Activated CD8-positive, alpha-beta memory T cell treated with anti-CD3 and anti-CD28 coated beads for 24 hours (primary cell): ENCODE measurements at regions not wholly inside any gene's neighbourhood (a gene's known extent, or its start where the extent isn't known, plus 50 kb on each side); places are given as distances from the start of the nearest gene placed in this dataset.
"Not testable (repeated sequence)": the region's sequence is repeated elsewhere in the genome, so short reads cannot be mapped to it uniquely, and the experiment has no call there.

Experiments used
- DNase-seq: peaks from one replicate; pipeline ENCODE4 v3.0.0-alpha.2; 2020

DNA sequence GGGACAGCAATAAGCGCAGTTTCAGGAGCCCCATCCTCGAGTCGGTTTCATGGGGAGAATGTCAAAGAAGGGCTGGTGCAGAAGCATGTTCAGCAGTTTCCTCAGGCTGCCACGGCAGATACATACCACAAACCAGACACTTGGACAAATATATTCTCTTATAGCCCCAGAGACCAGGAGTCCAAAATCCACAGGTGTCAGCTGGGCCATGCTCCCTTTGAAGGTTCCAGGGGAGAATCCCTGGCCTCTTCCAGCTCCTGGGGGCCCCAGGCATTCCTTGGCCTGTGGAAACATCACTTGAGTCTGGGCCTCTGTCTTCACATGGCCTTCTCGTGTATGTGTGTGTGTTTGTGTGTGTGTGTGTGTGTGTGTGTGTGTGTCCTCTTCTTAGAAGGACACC lies 164.1 kb downstream of the UQCRFS1 start:
- no peak for DNase-seq

DNA sequence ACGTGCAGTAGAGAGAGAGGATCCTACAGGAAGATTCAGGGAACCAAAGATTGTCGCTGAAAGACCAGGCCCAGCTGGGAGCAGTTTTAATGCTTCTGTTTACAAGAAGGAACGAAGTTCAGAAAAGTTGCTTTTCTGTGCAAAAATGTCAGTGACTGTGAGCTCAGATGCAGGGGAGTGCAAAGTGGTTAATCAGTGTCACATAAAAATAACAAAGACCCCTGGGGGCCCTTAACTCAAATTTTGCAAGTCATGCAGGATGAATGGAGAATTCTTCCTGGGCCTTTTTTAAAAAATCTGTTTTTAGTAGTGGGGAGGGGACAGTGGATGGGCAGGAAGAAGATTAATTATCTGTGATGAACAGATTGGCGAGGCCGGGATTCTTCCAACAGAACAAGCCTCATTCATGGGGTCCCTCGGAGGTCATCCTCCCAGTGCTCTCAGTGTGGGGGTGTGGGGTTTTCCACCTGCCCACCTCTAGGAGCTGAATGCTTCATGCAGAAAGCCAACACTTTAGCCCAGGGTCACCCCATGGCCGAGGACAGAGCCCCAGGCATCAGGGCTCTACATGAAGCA lies 167.2 kb downstream of the UQCRFS1 start:
- DNase-seq, result no peak

DNA sequence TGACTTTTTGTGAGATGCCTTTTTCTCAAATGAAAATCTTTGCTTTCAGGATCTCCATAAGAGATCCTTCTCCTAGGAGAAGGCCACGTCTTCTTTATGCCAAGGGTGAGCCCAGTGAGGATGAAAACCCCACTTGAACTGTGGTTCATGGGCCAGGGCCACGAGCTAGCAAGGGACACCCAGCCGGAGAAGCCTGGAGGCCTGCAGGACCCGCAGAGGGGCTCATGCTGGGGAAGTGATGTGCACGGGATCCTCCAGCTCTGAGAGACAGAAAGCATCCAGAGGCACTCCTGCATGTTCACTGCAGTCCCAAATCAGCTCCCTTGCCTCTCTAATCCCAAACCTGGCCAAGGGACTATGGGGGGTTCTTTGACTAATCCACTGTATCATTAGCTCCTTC lies 168.9 kb downstream of the UQCRFS1 start:
- DNase-seq, result no peak

DNA sequence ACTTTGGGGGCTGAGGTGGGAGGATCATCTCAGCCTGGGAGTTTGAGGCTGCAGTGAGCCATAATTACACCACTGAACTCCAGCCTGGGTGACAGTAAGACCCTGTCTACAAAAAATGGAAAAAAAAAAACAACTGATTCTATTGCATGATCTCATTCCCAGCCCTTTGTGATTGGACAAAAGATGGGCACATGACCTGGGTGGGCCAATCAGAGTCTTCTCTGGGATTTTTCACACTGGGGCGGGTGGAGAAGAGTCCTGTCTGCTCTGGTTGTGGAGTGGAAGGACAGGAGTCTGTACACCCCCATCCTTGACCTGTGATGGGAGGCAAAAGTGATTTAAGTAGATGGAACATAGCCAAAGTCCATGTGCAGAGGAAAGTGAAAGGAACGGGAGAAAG lies 170.5 kb downstream of the UQCRFS1 start:
- no peak for DNase-seq

DNA sequence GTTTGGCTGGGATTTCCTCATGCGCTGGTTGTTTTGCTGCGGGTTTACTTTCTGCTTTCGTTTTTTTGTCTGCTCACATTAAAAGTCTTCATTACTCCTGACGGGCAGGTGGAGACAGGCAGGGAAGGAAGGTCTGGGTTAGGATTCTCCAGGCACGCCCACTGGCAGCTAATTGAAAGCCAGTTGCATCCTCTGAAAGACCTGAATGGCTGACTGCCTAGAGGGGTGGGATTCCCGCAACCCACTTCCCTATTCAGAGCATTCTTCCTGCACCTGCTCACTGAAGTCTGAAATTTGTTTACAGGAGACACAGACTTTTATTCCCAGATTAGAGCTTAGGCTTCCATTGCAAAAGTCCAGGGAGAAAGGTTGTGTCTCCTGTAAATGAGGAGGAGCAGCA lies 172.0 kb downstream of the UQCRFS1 start:
- DNase-seq, result no peak

DNA sequence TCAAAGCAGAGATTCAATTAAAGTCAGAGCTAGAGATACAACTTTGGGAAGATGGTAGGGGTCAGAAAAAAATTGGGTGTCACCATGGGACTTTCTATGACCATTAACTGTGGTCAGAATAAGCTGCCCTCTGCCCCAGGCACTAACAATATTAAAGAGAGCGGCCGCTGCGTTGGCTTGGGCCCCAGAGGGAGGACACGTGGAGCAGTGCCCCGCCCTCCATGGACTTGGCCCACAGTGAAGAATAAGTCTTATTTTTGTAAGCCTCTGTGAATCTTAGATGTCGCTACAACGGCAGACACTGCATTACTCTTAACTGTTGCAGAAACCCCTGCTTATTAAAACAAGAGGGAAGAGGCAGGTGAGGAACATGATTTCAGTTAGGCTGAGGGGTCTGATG lies 172.7 kb downstream of the UQCRFS1 start:
- no peak for DNase-seq

DNA sequence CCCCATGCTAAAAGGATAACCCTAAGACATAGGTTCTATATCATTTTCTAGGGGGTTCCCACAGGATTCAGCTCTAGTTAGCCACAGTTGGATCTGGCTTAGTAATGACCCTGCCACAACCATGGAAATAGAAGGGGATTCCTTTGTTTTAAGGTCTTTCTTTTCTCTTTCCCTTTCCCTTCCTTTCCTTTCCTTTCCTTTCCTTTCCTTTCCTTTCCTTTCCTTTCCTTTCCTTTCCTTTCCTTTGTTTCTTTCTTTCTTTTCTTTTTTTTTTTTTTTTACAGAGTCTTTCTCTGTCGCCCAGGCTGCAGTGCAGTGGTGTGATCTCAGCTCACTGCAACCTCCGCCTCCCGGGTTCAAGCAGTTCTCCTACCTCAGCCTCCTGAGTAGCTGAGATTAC lies 173.9 kb downstream of the UQCRFS1 start:
- DNase-seq, result not testable (repeated sequence)

DNA sequence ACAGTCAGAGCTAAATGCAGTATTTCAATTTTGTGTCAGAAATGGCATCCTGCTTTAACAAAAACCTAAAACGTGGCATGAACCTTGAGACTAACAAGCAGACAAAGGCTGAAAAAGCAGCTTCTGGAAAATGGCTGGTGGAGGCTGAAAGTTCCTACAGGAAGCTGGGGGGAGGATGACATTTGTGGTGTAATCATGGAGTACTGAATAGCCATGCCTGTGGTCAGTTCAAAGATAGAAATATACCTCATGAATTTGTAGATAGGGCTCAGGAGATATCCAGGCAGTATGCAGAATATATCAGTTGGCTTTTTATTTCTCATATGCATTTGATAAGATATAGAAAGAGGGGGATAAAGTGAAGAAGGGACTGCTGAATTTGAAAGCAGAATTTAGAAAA lies 181.7 kb downstream of the UQCRFS1 start:
- no peak for DNase-seq

DNA sequence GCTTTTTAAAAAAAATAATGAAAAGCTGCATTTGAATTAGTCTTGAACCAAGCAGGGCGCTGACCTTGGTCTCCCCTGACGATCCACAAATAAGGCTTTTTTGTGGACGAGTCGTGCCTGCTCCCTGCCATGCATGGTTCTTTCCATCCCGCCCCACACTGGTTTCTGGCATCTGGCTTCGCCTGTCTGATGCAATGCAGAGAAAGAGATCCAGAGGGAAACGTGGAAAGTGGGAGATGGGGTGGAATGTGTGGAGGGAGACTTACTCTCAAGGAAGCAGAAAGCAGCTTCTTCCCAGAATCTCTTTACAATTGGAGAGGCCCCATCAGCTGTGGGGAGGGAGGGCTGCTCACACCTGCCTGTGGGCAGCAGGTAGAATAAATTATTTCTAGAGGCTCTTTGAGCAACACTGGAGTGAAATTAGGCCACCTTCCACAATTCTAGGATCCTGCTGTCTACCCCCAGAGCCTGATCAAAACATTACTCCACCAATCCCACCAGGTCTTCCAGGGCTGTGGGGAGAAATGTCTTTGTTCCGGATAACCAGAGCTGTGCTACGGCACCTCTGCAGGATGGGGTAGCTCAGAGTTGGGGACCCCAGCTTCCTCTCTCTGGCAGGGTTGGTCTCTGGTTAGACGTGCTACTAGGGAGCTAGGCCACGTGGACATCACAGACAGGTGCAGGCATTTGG lies 183.5 kb downstream of the UQCRFS1 start:
- DNase-seq, result no peak

DNA sequence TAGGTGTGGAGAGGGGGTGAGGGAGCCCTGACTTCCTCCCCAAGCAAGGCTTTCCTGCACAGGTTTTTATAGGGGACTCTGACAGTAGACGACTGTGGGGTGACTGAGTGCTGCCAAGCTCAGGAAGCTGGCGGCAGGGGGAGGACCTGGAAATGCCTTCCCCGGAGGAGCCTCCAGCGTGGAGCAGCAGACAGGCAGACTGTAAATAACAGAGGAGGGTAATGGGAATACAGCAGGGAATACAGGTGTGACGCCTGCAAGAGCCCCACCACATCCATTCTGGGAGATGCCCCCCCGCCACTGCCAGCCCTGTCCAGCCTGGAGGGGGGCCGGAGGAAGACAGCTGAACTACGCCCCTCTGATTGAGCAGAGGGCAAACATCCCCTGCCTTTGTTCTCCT lies 190.4 kb downstream of the UQCRFS1 start:
- no peak for DNase-seq

DNA sequence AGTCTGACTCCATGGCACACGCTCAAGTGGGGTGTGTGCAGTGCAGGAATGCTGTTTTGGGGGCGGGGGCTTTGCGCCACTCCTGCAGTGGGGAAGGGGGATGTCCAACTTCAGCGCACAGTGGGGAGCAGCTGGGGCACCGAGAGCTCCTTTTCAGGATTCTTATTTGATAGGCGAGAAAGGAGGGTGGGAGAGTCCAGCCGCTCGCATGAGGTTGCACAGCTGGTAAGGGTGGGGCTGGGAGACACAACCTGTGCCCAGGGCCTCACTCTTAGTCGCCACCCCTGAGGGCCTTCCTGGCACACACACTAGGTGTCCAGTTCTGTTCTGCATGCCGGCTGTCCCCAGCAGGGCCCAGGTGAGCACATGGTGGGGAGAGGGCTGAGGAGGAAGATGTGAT lies 190.8 kb downstream of the UQCRFS1 start:
- no peak for DNase-seq

DNA sequence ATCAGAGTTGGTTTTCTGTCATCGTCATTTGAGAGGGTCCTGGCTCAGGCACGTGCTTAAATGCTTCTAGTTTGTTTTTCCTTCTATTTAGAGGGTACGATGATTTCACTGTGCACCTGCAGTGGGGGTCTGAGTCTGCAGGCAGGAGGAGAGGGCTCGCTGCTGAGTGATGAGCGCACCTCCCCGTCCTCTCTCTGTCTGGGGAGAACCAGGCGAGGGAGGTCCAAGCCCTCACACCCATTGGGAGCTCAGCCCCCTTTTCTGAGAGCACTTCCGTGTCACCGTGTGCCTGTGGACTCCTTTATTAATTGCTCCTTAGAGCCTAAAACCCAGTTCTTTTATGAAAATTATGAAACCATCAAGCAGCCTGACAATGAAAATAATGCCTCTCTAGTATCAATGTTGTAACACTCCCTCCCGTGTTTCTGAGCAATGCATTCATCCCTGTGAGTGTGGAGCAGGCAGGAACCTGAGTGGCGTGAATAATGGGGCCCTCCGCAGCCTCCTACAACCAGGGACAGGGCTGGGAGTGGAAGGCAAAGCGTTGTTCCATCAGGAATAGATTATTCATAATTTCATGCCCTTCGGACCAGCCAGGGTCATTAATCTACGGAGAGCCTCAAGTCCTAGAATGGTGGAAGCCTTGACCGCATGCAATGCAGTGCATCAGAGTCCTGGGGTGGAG lies 191.6 kb downstream of the UQCRFS1 start:
- DNase-seq, result no peak

DNA sequence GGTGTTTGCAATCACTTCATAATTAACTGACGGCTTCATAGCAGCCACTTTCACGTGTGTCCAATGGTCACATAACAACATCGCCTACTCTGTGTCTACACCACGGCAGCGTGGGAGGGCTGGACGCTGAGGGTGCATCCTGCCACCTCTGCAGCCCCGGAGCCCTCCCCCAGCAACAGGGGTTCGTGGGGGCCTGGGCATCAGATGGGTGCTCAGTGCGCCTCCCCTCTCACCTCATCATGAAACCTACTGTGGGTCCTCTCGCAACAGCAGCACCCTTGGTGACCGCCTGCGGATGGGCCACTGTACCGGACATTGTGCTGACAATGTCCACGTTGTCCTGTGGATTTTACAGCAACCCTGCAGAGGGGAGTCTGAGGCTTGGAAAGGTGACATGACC lies 193.5 kb downstream of the UQCRFS1 start:
- DNase-seq, result no peak

DNA sequence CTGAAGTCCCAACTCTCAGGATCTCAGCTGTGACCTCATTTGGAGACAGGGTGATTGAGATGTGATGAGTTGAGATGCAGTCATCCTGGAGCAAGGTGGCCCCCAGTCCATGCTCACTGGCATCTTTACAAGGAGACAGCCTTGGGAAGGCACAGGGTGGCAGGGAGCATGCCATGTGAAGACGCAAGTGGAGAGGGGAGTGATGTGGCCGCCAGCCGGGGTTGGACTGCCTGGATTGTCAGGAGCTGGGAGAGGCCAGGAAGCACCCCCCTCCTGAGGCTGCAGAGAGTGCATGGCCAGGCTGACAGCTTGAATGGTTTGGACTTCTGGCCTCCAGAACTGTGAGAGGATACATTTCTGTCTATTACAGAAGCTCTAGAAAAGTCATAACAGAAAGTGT lies 194.4 kb downstream of the UQCRFS1 start:
- no peak for DNase-seq

DNA sequence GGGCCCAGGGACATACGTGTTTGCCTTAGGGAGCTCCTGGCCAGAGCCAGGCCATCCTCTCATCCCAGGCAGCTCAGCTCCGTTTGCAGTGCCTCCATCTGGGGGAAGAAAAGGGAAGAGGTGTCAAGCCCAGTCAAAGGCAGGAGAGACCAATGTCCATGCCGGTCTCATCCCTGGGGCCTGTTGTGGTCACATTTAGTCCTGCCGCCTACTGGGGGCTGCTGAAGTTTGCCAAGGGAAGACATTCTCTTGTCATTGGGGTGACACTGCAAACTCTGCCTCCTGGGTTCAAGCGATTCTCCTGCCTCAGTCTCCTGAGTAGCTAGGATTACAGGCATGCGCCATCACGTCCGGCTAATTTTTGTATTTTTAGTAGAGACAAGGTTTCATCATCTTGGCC lies 195.2 kb downstream of the UQCRFS1 start:
- DNase-seq, result no peak

DNA sequence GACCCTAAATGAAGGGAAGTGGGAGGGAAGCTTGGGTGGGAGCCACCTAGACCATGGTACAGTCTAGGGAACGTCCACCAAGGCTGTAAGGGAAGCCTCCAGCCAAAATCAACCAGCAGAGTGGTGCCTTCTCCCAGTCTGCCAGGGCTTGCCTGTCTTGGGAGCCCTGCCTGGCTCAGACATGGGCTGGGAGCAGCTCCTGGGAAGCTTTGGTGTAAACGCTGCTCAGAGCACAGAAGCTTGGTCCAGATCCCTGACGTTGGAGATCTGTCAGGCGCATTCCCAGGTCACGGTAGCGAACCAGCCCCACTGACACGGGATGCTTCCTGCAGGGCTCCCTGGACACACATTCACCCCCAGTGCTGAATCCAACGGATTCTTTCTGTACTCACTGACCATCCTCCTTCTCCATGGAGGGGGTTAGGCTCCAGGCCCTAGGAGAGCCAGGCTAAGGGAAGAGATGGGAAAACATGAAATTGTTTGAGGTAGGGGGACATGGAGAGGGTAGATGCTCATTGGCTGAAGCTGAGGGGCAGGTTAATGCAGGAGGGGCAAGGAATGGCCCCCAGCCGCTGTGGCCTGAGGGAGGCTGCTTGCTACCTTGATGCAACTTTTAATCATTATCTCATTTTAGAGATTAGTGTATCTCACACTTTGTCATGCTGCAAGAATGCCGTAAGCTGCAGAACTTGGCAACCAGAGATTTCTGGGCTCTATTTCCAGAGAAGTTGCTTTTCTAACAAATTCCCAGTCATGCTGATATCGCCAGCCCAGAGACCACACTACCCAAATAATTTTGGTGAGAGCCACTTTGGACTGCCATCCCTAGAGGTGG lies 195.8 kb downstream of the UQCRFS1 start:
- DNase-seq, result no peak

DNA sequence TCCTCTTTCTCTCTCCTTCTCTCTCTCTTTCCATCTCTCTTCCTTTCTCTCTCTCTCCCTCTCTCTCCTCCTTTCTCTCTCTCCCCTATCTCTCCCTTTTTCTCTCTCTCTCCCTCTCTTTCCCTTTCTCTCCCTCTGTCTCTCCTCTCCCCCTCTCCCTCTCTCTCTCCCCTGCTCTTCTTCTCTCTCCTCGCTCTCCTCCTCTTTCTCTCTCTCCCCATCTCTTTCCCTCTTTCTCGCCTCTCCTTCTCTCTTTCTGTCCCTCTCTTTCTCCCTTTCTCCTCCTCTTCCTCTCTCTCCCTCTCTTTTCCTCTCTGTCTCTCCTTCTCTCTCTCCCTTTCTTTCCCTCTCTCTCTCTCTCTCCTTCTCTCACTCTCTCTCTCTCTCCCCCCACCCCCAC lies 196.6 kb downstream of the UQCRFS1 start:
- no peak for DNase-seq

DNA sequence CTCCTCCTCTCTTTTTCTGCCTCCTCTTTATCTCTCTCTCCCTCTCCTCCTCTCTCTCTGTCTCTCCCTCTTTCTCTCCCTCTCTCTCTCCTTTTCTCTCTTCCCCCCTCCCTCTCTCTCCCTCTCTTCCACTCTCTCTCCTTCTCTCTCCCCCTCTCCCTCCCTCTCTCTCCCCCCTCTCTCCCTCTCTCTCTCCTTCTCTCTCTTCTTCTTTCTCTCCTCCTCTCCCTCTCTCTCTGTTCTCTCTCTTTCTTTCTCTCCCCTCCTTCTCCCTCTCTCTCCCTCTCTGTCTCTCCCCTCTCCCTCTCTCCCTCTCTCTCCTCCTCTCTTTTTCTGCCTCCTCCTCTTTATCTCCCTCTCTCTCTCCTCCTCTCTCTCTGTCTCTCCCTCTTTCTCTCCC lies 197.4 kb downstream of the UQCRFS1 start:
- no peak for DNase-seq

DNA sequence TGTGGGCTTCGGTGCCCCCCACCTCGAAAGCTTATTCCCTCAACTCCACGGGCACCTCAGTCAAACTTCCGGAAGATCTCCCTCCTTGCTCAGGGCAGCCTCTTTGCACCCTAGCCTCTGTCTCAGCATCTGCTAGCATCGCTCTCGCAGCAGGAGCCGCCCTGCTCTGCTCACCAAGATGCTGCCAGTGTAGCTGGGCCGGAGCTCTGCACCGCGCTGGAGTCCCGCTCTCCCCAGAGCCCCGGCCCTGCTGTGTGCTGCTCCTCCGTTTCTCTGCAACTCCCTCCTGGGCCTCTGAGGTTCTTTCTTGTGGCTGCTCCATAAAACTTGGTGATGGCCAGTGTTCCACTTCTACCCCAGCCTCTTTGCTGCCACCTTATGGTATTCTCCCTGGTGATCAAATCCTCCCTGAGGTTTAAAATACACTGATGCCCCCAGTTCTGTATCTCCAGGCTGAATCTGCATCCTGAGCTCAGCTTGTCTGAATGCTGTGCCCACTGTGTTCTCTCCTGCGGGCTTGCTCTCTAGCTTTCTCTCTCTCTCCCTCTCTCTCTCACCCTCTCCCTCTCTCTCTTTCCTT lies 198.0 kb downstream of the UQCRFS1 start:
- DNase-seq, result no peak

DNA sequence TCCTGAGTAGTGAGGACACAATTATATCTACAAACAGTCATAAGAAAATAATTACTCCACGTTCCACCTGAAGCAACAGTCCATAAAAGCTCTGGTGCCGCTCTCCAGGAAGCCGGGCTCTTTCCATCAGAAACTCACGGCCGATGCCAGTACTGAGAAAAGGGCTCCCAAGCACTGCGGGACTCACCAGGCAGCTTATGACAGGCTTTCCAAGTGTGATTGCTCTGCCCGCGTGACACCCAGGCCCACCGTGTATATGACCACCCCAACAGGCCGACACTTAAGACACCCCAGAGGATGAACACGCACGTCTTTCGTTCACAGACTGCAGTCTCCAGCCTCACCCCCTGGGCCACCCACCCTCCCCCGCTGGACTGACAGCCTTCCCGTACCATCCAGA lies 199.0 kb downstream of the UQCRFS1 start:
- DNase-seq, result no peak

DNA sequence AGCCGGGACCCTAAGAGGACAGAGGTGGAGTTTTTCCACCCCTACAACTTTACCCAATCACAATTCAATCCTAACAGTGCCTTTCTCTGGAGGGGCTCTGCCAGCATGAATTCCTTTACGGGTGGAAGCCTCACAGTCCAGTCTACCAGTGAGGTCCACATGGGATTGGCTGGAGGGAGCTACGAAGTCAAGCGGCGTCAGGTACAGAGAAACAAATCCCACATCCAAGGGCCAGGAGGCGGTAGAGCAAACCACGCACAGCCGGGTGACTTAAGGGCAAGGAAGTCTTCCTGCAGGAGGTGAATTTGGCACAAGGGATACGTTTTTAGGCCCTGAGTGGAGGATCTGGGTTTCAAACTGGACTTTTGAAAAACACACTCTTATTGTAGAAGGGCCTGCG lies 199.6 kb downstream of the UQCRFS1 start:
- no peak for DNase-seq

DNA sequence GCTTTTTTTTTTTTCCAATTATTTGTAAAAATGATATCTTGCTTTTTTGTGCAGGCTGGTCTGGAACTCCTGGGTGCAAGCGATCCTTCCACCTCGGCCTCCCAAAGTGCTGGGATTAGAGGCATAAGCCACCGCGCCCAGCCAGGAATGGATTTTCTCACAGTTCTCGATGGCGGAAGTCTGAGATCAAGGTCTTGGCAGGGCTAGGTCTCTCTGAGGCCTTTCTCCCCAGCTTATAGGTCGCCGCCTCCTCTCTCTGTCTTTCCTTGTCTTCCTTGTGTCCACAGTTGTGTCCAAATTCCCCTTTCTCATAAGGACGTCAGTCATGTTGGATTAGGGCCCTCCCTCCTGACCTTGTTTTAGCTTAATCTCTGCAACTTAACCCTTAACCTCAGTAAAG lies 200.5 kb downstream of the UQCRFS1 start:
- no peak for DNase-seq

DNA sequence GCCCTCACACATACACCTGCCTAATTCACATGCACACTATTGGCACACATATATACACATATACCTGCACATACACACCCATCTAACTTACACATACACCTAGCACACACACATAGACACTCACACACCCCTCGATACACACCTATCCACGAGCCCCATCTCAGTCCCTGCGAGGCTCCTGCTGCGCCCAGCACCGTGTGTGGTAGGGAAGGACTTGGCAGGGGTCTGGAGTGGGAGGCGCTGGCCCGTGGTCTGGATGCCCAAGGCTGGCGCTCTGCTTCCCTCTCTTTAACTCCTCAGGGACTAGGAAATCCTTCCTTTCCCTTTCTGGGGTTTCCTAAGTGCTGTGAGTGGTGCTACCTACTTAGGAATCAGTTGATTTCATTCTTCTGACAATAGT lies 202.7 kb downstream of the UQCRFS1 start:
- DNase-seq, result no peak
